Heart right ventricle (tissue), 16 donors: ENCODE measurements at regions not wholly inside any gene's neighbourhood (a gene's known extent, or its start where the extent isn't known, plus 50 kb on each side); places are given as distances from the start of the nearest gene placed in this dataset.

Experiments used
- ATAC-seq, 8 donors: fragments of 200-7000 bp; cut with Tn5 transposase; one replicate each; pipeline ENCODE4 v1.9.1; 2020; ENCODE audit warnings: mild to moderate bottlenecking in 8 of 8, moderate library complexity in 8 of 8, moderate number of reproducible peaks in 1 of 8
- DNase-seq, 2 donors: peaks; one replicate each; pipeline ENCODE4 v3.0.0-alpha.2; 2020
- H3K27ac ChIP-seq, 10 donors: fragments of 200-600 bp; sonication (generic) in 2 of 10; one replicate each; pipeline versions ENCODE4 v1.5.0 to v1.8.0; 2020 to 2022; ENCODE audit warnings: mild to moderate bottlenecking in 3 of 10
- H3K27me3 ChIP-seq, 7 donors: fragments of 200-600 bp; one replicate each; pipeline ENCODE4 v1.8.0; 2021 to 2022; ENCODE audit warnings: mild to moderate bottlenecking in 2 of 7
- H3K36me3 ChIP-seq, 9 donors: fragments of 200-600 bp; sonication (generic) in 1 of 9; one replicate each; pipeline versions ENCODE4 v1.5.0 to v1.8.0; 2020 to 2022; ENCODE audit warnings: mild to moderate bottlenecking in 2 of 9
- H3K4me1 ChIP-seq, 9 donors: fragments of 200-600 bp; sonication (generic) in 1 of 9; one replicate each; pipeline versions ENCODE4 v1.5.0 to v1.8.0; 2020 to 2022; ENCODE audit warnings: mild to moderate bottlenecking in 4 of 9
- H3K4me3 ChIP-seq, 10 donors: fragments of 200-600 bp; sonication (generic) in 2 of 10; one replicate each; pipeline versions ENCODE4 v1.5.0 to v1.8.0; 2020 to 2022; ENCODE audit warnings: mild to moderate bottlenecking in 7 of 10, moderate library complexity in 2 of 10
- H3K9me3 ChIP-seq, 11 donors: fragments of 200-600 bp in 10 of 11; sonication (generic) in 2 of 11; one replicate each; pipeline versions ENCODE4 v1.5.0 to v1.8.0; 2013 to 2022; ENCODE audit warnings: mild to moderate bottlenecking in 2 of 11, control low read depth in 1 of 11, moderate library complexity in 1 of 11
- CTCF ChIP-seq, 9 donors: fragments of 200-600 bp; sonication (generic) in 2 of 9; IDR thresholded peaks; one replicate each; pipeline versions ENCODE4 v1.5.0 to v1.8.0; 2021 to 2022; ENCODE audit warnings: antibody characterized with exemption in 9 of 9, mild to moderate bottlenecking in 5 of 9, moderate library complexity in 1 of 9
- WGBS, 2 donors: extraction: QIAGEN DNeasy Blood & Tissue Kit; methylation state at CpG; one replicate each; pipeline ENCODE4 v1.1.7; 2013; ENCODE audit warnings: inconsistent platforms in 1 of 2; 5-methylcytosine and 5-hydroxymethylcytosine counted together
- intact Hi-C, 10 donors: fragments of 100-400 bp; cut with DNase I; formaldehyde crosslinking; loops; one replicate each; pipeline versions ENCODE4 v1.11.1 to v1.14.2; 2022
- donor health status: Arrhythmogenic right ventricular cardiomyopathy.
- donor health status: ischemic (EF 13 %, LVEDD 7.1; RV severe dilation, severe dysfunction).
- donor health status: healthy with polysubstance abuse.
- donor health status: DM: no; HTN: yes; CAD: no.
- donor health status: DM: no; HTN: no; CAD: no.
- donor health status: ischemic (EF 25% LVEDD 6.9; RV normal size, moderate dysfunction).
- donor health status: ischemic (EF 25% LVEDD 5.7; RV mildly dilated, moderate dysfunction).
- donor health status: healthy.
- donor health status: DM: yes; HTN: yes; CAD: no.
- donor health status: Ischemic cardiomyopathy.
- donor health status: ischemic (EF 35%, LVEDD 5.7; RV mildly dilated, moderate dysfunction).
- donor health status: nonischemic (EF 11% LVEDD 7.7; RV severe dilation, severe dysfunction).
- donor health status: DM: yes; HTN: yes; CAD: no.
- donor health status: PGD.
- donor health status: ischemic (EF 29% LVEDD 5.4; RV normal size, mild dysfunction).
- donor health status: nonischemic (EF 23%, LVEDD 6.1; RV moderate dilation, normal function).

GRCh38 chr5:15241216-15241821 lies 258.7 kb upstream of the FBXL7 start:
- Histone ChIP-seq H3K9me3 (peaks cover 0 to 20% (median 13%) of the 10 kb centered on the region in 11 donors), H3K36me3 (no peaks in the 10 kb centered on the region), H3K4me1 (no peaks in the 10 kb centered on the region), H3K27ac (no peak overlapping the region), H3K4me3 (no peak overlapping the region), H3K27me3 (no peaks in the 10 kb centered on the region)
- no peak for TF ChIP-seq CTCF (IDR thresholded peaks at IDR 0.05)
- no peak for DNase-seq
- intact Hi-C loops: no loop called here
- no peak for ATAC-seq
- 92 to 95% methylated on average over 1 of the region's 1 CpG for WGBS, 2 donors

- TF ChIP-seq CTCF (IDR thresholded peaks at IDR 0.05): no peak
- Histone ChIP-seq H3K4me1 (peaks cover 0 to 9% (median 0%) of the 10 kb centered on the region in 9 donors), H3K27me3 (no peaks in the 10 kb centered on the region), H3K9me3 (no peaks in the 10 kb centered on the region), H3K27ac (no peak overlapping the region), H3K4me3 (no peak overlapping the region), H3K36me3 (no peaks in the 10 kb centered on the region)
- 94 to 96% methylated on average over 2 of the region's 2 CpGs for WGBS, 2 donors
- ATAC-seq (no peak), DNase-seq (no peak)
- intact Hi-C loops: no loop called here
Measured at GRCh38 chr5:15238006-15238405, 262.0 kb upstream of the FBXL7 start.

DNA sequence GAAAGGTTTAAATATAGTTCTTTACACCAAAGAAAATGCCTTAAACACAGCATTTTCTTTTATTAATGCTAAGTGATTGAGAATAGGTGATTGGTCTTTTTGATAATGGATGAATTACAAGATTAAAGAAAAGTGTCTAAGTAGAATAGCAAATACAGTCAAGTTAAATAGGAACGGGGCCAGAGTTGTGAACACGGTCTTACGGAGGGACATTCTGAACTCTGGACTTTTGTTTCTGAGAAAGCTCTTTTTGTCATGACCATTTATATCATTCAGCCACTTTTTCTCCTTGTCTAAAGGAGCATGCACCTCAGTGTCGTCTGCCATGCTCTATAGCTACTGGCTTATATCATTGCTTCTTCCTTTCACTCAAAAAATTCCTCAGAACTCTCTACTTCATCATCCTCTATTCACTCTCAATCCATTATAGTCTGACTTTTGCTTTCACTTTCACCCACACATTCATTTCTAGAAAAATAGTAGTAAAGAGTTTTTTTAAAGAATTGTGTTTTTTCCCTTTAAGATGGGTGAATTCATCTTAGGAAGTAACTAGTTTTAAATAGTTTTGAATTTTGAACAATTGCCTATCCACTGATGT lies 263.0 kb upstream of the FBXL7 start:
- WGBS, 2 donors: 85 to 87% methylated on average over 4 of the region's 4 CpGs
- H3K9me3 ChIP-seq: no peaks in the 10 kb centered on the region
- H3K27me3 ChIP-seq: no peaks in the 10 kb centered on the region
- ATAC-seq (peak in 1 of 8 donors; percentile 20), DNase-seq (no peak)
- H3K36me3 ChIP-seq: no peaks in the 10 kb centered on the region
- H3K27ac ChIP-seq: peak overlapping the region in 1 of 10 donors; percentile 28
- no peak for TF ChIP-seq CTCF (IDR thresholded peaks at IDR 0.05)
- intact Hi-C loops: no loop called here
- H3K4me1 ChIP-seq: peaks cover 0 to 12% (median 0%) of the 10 kb centered on the region in 9 donors
- H3K4me3 ChIP-seq: peak overlapping the region in 5 of 10 donors; percentile 22 to 33 (median 27)

DNA sequence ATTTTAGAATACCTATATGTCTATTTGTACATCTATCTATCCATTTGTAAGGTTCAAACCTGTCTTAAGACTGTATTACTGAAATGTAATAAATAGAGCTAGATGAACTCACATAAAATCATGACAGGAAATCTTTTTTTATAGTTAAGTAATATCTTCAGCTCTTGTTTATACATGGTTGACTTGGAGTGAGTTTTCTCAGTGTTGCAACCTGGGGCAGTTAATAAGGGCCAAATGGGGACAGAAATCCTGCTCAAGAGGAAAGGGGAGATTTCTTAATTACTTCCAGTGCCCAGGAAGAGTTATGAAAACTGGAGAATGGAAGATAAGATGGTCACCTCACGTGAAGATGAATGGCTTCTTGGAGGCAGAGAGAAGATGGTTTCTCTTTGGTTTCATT lies 265.1 kb upstream of the FBXL7 start:
- intact Hi-C loops: no loop called here
- Histone ChIP-seq H3K4me3 (no peak overlapping the region), H3K9me3 (no peaks in the 10 kb centered on the region), H3K4me1 (peaks cover 0 to 16% (median 0%) of the 10 kb centered on the region in 9 donors), H3K27me3 (no peaks in the 10 kb centered on the region), H3K27ac (no peak overlapping the region), H3K36me3 (no peaks in the 10 kb centered on the region)
- TF ChIP-seq CTCF (IDR thresholded peaks at IDR 0.05): no peak
- ATAC-seq: no peak
- DNase-seq: no peak
- 92 to 96% methylated on average over 1 of the region's 1 CpG for WGBS, 2 donors
